Neuron (in vitro differentiated cells): ENCODE measurements at regions not wholly inside any gene's neighbourhood (a gene's known extent, or its start where the extent isn't known, plus 50 kb on each side); places are given as distances from the start of the nearest gene placed in this dataset.
"Not testable (repeated sequence)": the region's sequence is repeated elsewhere in the genome, so short reads cannot be mapped to it uniquely, and the experiment has no call there.

Experiments
- H2AFZ ChIP-seq: one replicate; pipeline ENCODE4 v1.6.1; 2013; ENCODE audit warnings: low read depth, mild to moderate bottlenecking, inconsistent platforms, low read length, moderate library complexity
- H3K27me3 ChIP-seq: one replicate; pipeline ENCODE4 v1.6.1; 2013; ENCODE audit warnings: low read length; ENCODE audit not compliant: insufficient read depth
- H3K36me3 ChIP-seq: one replicate; pipeline ENCODE4 v1.6.1; 2013; ENCODE audit warnings: low read length; ENCODE audit not compliant: insufficient read depth
- H3K4me1 ChIP-seq: one replicate; pipeline ENCODE4 v1.6.1; 2013; ENCODE audit warnings: low read length; ENCODE audit not compliant: insufficient read depth
- H3K4me3 ChIP-seq: 2 replicates; pipeline ENCODE4 v1.5.1; 2013; ENCODE audit warnings: mild to moderate bottlenecking, low read length, moderate library complexity
- H3K9me3 ChIP-seq: one replicate; pipeline ENCODE4 v1.6.1; 2013; ENCODE audit warnings: low read length

DNA sequence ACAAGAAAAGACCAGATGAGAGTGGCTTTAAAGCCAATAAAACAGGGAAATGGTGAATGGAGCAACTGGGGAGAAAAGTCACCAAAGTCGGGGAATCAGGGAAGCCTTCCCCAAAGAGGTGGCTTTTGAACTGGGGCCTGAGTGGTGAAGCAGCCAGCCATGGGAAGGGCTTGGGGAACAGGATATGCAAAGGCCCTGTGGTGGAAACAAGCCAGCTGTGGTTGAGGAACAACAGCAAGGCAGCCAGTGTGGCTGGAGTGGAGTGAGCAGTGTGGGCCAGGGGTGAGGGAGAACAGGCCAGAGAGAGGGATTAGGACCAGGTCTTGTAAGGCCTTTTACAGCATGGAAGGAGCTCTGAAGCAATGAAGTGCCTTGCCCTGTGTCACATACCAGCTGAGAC, 51.0 kb upstream of the ROPN1B start:
- not testable (repeated sequence) for H3K36me3 ChIP-seq, H3K9me3 ChIP-seq, H3K4me3 ChIP-seq, H3K4me1 ChIP-seq, H3K27me3 ChIP-seq, H2AFZ ChIP-seq

DNA sequence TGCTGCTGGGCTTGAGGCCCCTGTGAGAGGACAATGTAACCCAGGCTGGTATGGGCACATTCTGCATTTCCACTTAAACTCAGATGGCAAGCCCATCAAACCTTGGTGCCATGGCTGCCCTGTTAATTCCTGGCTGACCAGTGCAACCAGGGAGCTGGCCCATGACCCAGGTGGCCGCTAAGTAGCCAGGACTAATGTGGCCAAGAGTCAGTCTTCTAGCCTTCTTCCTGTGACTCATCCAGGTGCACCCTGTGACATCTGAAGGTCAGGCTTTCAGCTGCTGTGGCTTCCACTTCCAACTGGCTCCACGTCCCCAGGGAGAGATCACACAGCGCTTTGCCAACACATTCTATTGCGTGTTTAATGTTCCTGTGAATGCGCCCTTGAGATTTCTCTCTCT, 50.5 kb upstream of the ROPN1B start:
- not testable (repeated sequence) for H3K36me3 ChIP-seq, H3K9me3 ChIP-seq, H2AFZ ChIP-seq, H3K4me3 ChIP-seq, H3K27me3 ChIP-seq, H3K4me1 ChIP-seq

DNA sequence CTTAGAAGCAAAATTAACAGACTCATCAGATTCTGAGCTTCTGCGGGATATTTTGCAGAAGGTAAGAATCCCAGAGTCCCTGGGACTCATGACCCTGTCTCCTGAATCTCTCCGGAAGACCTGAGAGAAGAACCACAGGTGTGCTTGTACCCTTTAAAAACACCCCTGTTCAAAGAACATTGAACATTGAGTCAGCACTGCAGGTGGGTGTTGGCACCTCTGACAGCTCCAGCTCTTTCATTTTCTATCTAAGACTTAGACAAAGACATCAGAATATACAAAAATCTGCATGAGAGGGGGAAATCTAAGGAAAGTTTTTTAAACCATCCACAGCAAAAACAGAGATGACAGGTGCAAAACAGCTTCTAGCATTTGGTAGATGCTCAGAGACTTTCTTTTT, 50.1 kb upstream of the ROPN1B start:
- H3K9me3 ChIP-seq, H3K36me3 ChIP-seq, H3K27me3 ChIP-seq, H3K4me3 ChIP-seq, H3K4me1 ChIP-seq, H2AFZ ChIP-seq: not testable (repeated sequence)
